B cell (primary cell): ENCODE measurements at regions not wholly inside any gene's neighbourhood (a gene's known extent, or its start where the extent isn't known, plus 50 kb on each side); places are given as distances from the start of the nearest gene placed in this dataset.

ENCODE experiments used
- CTCF ChIP-seq: fragments of 200-600 bp; IDR thresholded peaks from one replicate; pipeline ENCODE4 v1.8.0; 2022; ENCODE audit warnings: antibody characterized with exemption, mild to moderate bottlenecking
- EZH2 ChIP-seq: IDR thresholded peaks from 2 replicates; pipeline ENCODE4 v1.6.1; 2012; ENCODE audit warnings: borderline replicate concordance, low read depth, mild to moderate bottlenecking, moderate library complexity, low read length; ENCODE audit not compliant: insufficient read depth, poor library complexity, severe bottlenecking

GRCh38 chr7:16121876-16122390, 299.4 kb downstream of the CRPPA start:
- TF ChIP-seq EZH2 = no peak
- no peak for TF ChIP-seq CTCF
